WERI-Rb-1 (cell line): ENCODE measurements at regions not wholly inside any gene's neighbourhood (a gene's known extent, or its start where the extent isn't known, plus 50 kb on each side); places are given as distances from the start of the nearest gene placed in this dataset.
"Not testable (repeated sequence)": the region's sequence is repeated elsewhere in the genome, so short reads cannot be mapped to it uniquely, and the experiment has no call there.

ENCODE experiments used
- DNase-seq: peaks from one replicate; pipeline ENCODE4 v3.0.0-alpha.2; 2020
- H3K27ac ChIP-seq: fragments of 250-450 bp; sonication (Bioruptor Pico); 2 replicates; pipeline ENCODE4 v1.5.1; 2020; ENCODE audit warnings: mild to moderate bottlenecking, moderate library complexity
- H3K27me3 ChIP-seq: fragments of 250-450 bp; sonication (Bioruptor Pico); 2 replicates; pipeline ENCODE4 v1.5.1; 2021; ENCODE audit warnings: mild to moderate bottlenecking, low read depth, moderate library complexity; ENCODE audit not compliant: insufficient read depth, severe bottlenecking
- H3K36me3 ChIP-seq: fragments of 250-450 bp; sonication (Bioruptor Pico); 2 replicates; pipeline ENCODE4 v1.5.1; 2020; ENCODE audit warnings: mild to moderate bottlenecking, moderate library complexity
- H3K4me3 ChIP-seq: 2 replicates; pipeline ENCODE4 v1.5.1; 2011; ENCODE audit warnings: low read depth, mild to moderate bottlenecking, control low read depth, low read length
- H3K9me3 ChIP-seq: fragments of 250-450 bp; sonication (Bioruptor Pico); 2 replicates; pipeline ENCODE4 v1.5.1; 2021; ENCODE audit warnings: mild to moderate bottlenecking, moderate library complexity; ENCODE audit not compliant: severe bottlenecking
- CTCF ChIP-seq: IDR thresholded peaks from 2 replicates; pipeline ENCODE4 v1.5.1; 2011; ENCODE audit warnings: low read depth, mild to moderate bottlenecking, control low read depth, inconsistent platforms, low read length

- Histone ChIP-seq H3K4me3 (no peak overlapping the region), H3K27me3 (no peaks in the 10 kb centered on the region), H3K36me3 (no peaks in the 10 kb centered on the region), H3K27ac (no peak overlapping the region), H3K9me3 (no peaks in the 10 kb centered on the region)
- TF ChIP-seq CTCF: no peak
- DNase-seq: no peak
Measured at GRCh38 chr17:69677130-69677529, 262.6 kb downstream of the MAP2K6 start.

- no peaks in the 10 kb centered on the region for H3K27me3 ChIP-seq
- no peaks in the 10 kb centered on the region for H3K36me3 ChIP-seq
- H3K27ac ChIP-seq: no peak overlapping the region
- no peaks in the 10 kb centered on the region for H3K9me3 ChIP-seq
- no peak for DNase-seq
- H3K4me3 ChIP-seq: no peak overlapping the region
- TF ChIP-seq CTCF: no peak
Measured at GRCh38 chr17:69678206-69678605, 263.7 kb downstream of the MAP2K6 start.

GRCh38 chr17:69679829-69680228 is 265.3 kb downstream of the MAP2K6 start:
- TF ChIP-seq CTCF: no peak
- Histone ChIP-seq H3K36me3 (no peaks in the 10 kb centered on the region), H3K27me3 (no peaks in the 10 kb centered on the region), H3K27ac (no peak overlapping the region), H3K4me3 (no peak overlapping the region), H3K9me3 (no peaks in the 10 kb centered on the region)
- no peak for DNase-seq

- peaks cover 2% of the 10 kb centered on the region for H3K9me3 ChIP-seq
- H3K27me3 ChIP-seq: no peaks in the 10 kb centered on the region
- DNase-seq: no peak
- no peaks in the 10 kb centered on the region for H3K36me3 ChIP-seq
- H3K27ac ChIP-seq: no peak overlapping the region
- H3K4me3 ChIP-seq: no peak overlapping the region
- TF ChIP-seq CTCF: no peak
Measured at GRCh38 chr17:69684251-69684650, 269.8 kb downstream of the MAP2K6 start.

- H3K36me3 ChIP-seq, DNase-seq, H3K27me3 ChIP-seq, H3K27ac ChIP-seq, H3K9me3 ChIP-seq, H3K4me3 ChIP-seq: not testable (repeated sequence)
Measured at GRCh38 chr17:69685150-69685549, 270.7 kb downstream of the MAP2K6 start.

GRCh38 chr17:69690531-69690930 is 276.0 kb downstream of the MAP2K6 start:
- Histone ChIP-seq H3K36me3 (no peaks in the 10 kb centered on the region), H3K4me3 (no peak overlapping the region), H3K9me3 (peaks cover 2% of the 10 kb centered on the region), H3K27me3 (no peaks in the 10 kb centered on the region), H3K27ac (no peak overlapping the region)
- no peak for DNase-seq
- no peak for TF ChIP-seq CTCF
